AG20443 (cell line): ENCODE measurements at regions not wholly inside any gene's neighbourhood (a gene's known extent, or its start where the extent isn't known, plus 50 kb on each side); places are given as distances from the start of the nearest gene placed in this dataset.
"Not testable (repeated sequence)": the region's sequence is repeated elsewhere in the genome, so short reads cannot be mapped to it uniquely, and the experiment has no call there.

Source experiments
- DNase-seq: peaks from one replicate; pipeline ENCODE4 v3.0.0; 2012; ENCODE audit warnings: low spot score, mixed read lengths

DNA sequence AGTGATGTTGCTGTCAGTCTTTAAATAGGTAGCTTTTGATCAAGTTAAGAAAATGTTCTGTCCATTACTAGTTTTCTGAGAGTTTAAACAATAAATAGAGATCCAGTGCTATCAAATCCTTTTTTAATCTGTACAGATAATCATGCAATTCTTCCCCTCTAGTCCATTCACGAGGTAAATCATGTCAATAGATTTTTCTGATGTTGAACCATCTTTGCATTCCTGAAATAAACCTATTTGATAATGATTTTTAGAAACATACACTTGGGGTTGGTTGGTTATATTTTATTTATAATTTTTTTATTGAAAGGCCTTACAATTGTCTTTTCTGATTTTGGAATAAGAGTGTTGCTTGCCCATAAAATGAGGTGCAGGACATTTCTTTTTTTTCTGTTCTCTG is 95.0 kb downstream of the FAM53A start:
- DNase-seq, result no peak

DNA sequence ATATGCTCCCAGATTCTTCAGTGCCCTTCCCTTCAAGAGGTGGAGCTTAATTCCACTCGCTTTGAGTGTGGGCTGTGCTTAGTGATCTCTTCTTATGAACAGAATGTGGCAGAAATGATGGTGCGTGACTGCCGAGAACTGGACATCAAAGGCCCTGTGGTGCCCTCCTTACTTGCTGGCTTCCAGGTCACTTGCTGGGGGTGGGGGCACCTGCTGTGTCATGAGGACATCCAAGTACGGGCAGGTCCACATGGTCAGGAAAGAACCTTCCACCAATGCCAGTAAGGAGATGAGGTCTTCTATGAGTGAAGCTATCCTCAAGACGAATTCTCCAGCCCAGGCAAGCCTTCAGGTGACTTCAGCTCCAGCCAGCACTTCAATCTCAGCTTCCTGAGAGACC is 95.8 kb downstream of the FAM53A start:
- DNase-seq, result no peak

GRCh38 chr4:1584498-1584897 is 99.6 kb downstream of the FAM53A start:
- DNase-seq, result no peak

GRCh38 chr4:1583859-1584258 is 100.3 kb downstream of the FAM53A start:
- DNase-seq, result no peak

DNA sequence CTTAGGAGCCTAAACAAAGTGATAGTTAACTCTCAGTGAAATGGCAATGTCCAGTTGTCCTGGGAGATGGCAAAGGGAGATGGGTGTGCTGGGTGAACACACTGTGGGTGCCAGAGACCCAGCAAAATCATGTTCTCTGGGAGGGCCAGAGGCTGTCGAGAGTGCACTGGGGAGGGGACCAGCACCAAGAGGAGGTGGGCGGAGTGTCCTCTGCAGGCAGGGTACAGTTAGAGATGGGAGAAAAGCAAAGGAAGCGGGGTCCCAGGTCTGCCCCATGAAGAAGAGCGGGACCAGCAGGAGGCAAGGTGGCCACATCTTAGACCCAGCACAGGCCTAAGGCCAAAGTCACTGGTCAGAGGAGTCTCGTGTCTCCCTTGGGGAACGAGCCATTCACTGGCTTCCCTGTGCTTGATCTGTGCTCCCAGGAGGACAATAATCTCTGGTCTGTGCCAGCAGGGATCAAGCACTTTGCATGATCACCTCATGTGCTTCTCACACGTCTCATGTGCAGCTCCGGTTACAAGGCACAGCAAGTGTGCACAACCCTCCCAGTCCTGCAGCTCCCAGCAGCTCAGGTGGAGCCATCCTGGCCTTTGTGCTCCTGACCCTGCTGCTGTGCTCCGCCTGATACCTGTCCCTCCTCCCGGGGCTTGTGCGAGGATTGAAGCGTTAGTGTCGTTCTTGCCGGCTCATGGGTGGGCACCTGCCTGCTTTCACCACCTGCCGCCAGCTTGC is 100.9 kb downstream of the FAM53A start:
- DNase-seq, result no peak

- no peak for DNase-seq
Observed at GRCh38 chr4:1582227-1582626, 101.9 kb downstream of the FAM53A start.

- peak; percentile 99 for DNase-seq
Observed at GRCh38 chr4:1581164-1581894, 102.8 kb downstream of the FAM53A start.

GRCh38 chr4:1580692-1581012 is 103.5 kb downstream of the FAM53A start:
- DNase-seq, result not testable (repeated sequence)

DNA sequence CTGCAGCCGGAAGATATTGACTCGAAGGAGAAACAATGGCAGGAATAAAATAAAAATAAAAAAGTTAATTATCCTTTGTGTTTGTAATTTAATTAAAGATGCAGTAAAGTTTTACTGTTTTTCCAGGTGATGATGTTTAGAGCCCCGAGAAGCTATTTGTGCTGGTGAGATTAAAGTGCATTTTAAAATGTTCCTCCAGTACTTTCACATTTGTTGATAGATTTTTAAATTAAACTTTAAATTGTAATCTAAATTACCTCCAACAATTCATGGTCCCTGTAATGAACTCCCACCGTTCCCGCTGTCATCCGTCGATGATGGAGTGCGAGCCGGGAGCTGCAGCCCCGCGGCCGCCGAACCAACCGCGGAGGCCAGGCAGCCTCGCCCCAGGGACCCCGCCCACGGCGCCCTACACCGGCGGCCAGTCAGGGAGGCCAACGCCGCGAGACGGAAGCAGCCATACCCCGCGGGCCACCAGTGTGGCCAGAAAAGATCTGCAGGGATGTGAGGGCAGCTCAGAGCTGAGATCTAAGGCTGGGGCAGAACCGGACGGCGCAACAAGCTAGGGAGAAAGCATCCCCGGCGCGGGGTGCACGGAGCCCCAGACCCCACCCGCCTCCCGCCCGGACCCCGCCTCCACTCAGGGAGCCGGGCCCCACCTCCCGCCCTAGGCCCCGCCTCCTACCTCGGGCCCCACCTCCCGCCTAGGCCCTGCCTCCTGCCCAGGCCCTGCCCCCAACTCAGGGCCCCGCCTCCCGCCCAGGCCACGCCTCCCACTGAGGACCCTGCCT is 104.0 kb downstream of the FAM53A start:
- DNase-seq, result peak; percentile 96

DNA sequence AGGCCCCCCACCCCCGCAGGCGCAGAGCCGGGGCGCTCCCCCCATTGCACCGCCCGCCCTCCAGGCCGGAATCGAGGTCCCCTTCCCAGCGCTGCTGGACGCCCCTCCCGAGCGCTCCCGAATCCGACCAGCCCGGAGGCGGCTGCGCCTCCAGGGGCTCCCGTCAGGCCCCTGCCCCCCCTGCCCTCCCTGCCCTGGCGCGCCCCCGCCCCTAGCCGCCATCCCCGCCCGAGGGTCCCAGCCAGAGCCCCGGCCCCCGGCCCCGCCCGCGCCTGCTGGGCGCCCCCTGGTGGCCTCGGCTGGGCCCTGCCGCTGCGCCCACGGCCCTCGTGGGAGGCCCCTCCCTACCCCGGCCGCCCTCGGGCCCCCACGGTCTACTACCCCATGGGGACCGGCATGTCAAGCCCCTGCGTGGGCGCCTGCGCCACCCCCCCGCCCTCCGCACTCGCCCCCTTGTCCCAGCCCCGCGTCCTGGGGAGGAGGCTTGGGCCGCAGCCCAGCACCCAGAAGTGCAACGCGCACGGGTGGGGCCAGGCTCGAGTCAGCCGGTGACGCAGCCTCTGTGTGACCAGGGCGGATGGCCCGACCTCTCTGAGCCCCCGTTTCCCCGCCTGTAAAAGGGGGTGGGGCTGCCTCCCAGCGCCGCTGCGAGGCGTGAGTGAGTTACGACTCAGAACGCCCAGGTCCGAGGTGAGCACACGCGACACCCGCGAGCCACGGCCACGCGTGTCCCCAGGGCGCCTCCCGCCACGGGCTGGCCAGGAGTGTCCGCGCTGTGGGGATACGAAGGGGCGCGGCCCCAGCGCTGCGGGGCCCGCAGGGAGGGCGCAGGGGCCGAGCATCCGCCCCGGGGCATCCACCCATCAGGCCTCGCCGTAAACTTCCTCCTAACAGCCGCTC is 104.9 kb downstream of the FAM53A start:
- DNase-seq, result peak; percentile 92

DNA sequence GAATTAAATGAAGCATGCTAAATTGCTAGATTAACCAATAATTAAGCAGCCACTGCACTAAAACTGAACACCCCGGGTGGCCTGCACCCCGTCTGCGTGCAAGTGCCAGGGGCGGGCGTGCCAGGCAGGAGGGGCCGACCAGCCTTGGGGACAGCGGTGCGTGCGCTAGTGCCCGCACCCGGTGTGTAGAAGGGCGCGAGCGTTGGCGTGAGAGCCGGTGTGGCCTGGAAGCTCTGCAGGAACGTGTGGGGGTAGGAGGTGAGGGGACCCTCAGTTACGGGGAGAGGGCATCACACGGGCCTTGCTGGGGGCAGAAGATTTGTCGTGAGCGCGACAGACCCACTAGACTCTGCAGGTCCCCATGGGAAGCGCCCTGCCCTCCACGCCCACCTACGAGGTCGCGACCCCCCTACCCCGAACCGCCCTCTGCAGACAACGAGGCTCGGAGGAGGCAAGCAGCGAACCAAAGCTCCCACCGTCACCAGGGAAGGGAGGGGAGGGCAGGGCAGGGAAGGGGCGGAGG is 105.8 kb downstream of the FAM53A start:
- no peak for DNase-seq

DNA sequence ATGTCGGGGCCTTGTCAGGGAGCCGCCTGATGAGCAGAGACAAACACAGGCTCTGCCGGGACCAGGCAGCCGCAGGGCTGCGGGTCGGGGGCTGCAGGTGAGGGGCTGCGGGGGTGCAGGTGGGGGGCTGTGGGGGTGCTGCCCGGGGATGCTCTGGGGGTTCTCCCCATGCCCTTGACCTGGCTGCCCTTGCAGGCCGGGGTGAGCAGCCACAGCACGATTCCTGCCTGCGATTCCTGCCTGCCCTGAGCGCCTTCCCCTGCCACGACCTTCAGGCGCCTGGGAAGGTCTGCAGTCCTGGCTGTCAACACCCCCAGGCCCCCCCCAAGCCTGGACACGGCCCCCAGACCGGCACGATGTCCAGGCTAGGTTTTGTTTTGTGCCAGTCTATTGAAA is 106.3 kb downstream of the FAM53A start:
- no peak for DNase-seq

DNA sequence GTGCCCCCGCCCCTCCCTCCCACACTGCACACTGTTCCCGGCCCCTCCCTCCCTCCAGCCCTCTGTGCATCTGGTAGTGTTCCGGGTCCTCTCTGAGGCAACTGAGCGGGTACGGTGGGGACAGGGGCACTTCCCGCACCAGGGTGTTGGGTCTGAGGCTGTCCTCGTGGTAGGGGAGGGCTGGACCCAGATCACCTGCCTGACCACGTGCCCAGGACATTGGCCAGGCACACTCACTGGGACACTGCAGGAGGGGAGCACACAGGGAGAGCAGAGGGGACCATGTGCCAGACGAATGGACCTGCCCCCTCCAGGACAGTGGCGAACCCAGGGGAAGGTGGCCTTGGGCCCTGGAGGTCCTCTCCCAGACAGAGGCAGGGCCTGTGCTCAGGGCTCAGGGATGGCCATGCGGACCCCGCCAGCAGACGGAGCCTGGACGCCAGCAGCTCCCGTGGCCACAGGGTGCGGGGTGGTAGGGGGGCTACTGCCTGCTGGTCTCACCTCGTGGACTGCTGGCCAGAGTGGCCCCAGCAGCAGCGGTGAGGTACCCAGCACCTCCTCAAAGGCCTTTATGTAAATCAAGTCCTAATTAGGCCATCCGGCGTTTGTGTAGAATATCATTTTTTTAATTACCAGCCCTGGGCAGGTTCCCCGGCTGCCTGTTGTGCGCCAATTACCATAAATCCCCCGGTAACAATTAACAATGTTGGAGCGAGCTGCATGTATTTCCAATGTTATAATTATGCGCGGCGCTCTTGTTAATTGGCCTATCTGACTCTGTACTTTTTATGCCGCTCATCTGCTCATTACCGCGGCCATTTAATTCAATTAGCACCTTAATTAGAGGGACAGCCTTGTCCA is 106.9 kb downstream of the FAM53A start:
- no peak for DNase-seq

DNA sequence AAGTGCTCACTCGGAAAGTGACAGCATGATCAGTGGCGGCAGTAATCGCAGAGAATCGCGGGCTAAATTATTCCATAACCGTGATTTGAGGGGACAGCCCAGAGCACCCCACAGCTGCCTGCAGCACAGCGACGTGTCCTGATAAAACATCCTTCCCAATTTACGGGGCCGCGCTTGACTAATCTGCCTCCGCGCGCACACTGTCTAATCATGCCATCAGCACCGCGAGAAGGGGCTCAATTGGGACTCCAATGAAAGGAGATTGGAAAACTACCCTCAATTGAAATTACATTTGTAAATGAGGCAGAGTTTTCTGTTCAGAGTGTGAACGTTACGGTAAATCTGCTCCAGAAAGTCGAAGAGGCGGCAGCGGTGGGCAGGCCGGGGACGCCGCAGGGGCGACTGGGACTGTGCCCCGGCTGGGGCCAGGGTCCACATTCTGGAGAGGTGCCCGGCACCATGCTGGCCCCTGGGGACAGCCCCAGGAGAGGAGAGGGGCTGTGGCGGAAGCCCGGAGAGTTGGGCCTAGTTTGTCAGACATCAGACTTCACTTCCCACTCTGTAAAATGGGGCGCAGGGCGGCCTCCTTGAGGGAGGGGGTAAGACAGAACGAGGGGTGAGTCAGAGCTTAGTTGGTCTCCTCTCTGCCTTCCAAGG is 107.7 kb downstream of the FAM53A start:
- no peak for DNase-seq

GRCh38 chr4:1575418-1576303 is 108.5 kb downstream of the FAM53A start:
- DNase-seq, result no peak

GRCh38 chr4:1574601-1575417 is 109.3 kb downstream of the FAM53A start:
- DNase-seq, result no peak

GRCh38 chr4:1573830-1574459 is 110.2 kb downstream of the FAM53A start:
- no peak for DNase-seq
